Lung (tissue), 11 donors: ENCODE measurements at regions not wholly inside any gene's neighbourhood (a gene's known extent, or its start where the extent isn't known, plus 50 kb on each side); places are given as distances from the start of the nearest gene placed in this dataset.

Source experiments
- ATAC-seq: fragments of 200-7000 bp; cut with Tn5 transposase; one replicate; pipeline ENCODE4 v1.9.1; 2020; ENCODE audit warnings: moderate number of reproducible peaks; ENCODE audit not compliant: insufficient read depth, low FRiP score
- DNase-seq, 3 donors: peaks; one replicate each; pipeline ENCODE4 v3.0.0-alpha.2; 2013 to 2017
- H3K27ac ChIP-seq, 2 donors: one replicate each; pipeline ENCODE4 v1.5.1; 2013; ENCODE audit warnings: mild to moderate bottlenecking in 2 of 2, moderate library complexity in 2 of 2, control low read depth in 1 of 2, inconsistent platforms in 1 of 2, low read depth in 1 of 2, low read length in 1 of 2
- H3K27me3 ChIP-seq, 3 donors: one replicate each; pipeline ENCODE4 v1.5.1; 2013; ENCODE audit warnings: low read length in 2 of 3; ENCODE audit not compliant: control insufficient read depth in 3 of 3, insufficient read depth in 3 of 3
- H3K36me3 ChIP-seq, 4 donors: one replicate each; pipeline ENCODE4 v1.5.1; 2013; ENCODE audit warnings: low read length in 4 of 4, mild to moderate bottlenecking in 1 of 4, moderate library complexity in 1 of 4; ENCODE audit not compliant: control insufficient read depth in 4 of 4, insufficient read depth in 4 of 4
- H3K4me1 ChIP-seq, 5 donors: one replicate each; pipeline ENCODE4 v1.5.1; 2013; ENCODE audit warnings: low read length in 5 of 5, mild to moderate bottlenecking in 2 of 5, moderate library complexity in 1 of 5; ENCODE audit not compliant: control insufficient read depth in 5 of 5, insufficient read depth in 5 of 5
- H3K4me3 ChIP-seq: one replicate; pipeline ENCODE4 v1.5.1; 2013; ENCODE audit warnings: mild to moderate bottlenecking, control low read depth, moderate library complexity
- H3K9ac ChIP-seq, 2 donors: one replicate each; pipeline ENCODE4 v1.5.1; 2013; ENCODE audit warnings: low read length in 2 of 2, control low read depth in 1 of 2; ENCODE audit not compliant: insufficient read depth in 1 of 2
- H3K9me3 ChIP-seq, 4 donors: one replicate each; pipeline ENCODE4 v1.5.1; 2013; ENCODE audit warnings: low read length in 3 of 4, mild to moderate bottlenecking in 1 of 4, moderate library complexity in 1 of 4; ENCODE audit not compliant: control insufficient read depth in 4 of 4, insufficient read depth in 3 of 4
- CTCF ChIP-seq: IDR thresholded peaks from 2 replicates; pipeline ENCODE4 v1.5.1; 2012; ENCODE audit warnings: mild to moderate bottlenecking; ENCODE audit errors: control extremely low read depth, extremely low read depth
- WGBS, 2 donors: extraction: QIAGEN DNeasy Blood & Tissue Kit; methylation state at CpG; one replicate each; pipeline ENCODE4 v1.1.7; 2013; 5-methylcytosine and 5-hydroxymethylcytosine counted together
- donor health status: control.
- donor health status: control.
- donor health status: Bipolar disorder and iron deficiency.
- donor health status: healthy.
- donor health status: DM: yes; HTN: yes; CAD: no.

- no peak for ATAC-seq
These were observed 115.3 kb upstream of the RIOK3 start for GRCh38 chr18:23337599-23338444.

GRCh38 chr18:23340661-23341060 lies 112.4 kb upstream of the RIOK3 start:
- ATAC-seq (no peak), DNase-seq (peak; percentile 84 to 91 (median 90))
- Histone ChIP-seq H3K9me3 (no peaks in the 10 kb centered on the region), H3K27ac (no peak overlapping the region), H3K27me3 (no peaks in the 10 kb centered on the region), H3K4me1 (peaks cover 0 to 33% (median 3%) of the 10 kb centered on the region in 5 donors), H3K9ac (peak overlapping the region in 1 of 2 donors; percentile 63), H3K36me3 (no peaks in the 10 kb centered on the region), H3K4me3 (no peak overlapping the region)
- WGBS, 2 donors: 70 to 85% methylated on average over 9 of the region's 9 CpGs
- no peak for TF ChIP-seq CTCF

More at GRCh38 chr18:23337599-23338444, 115.3 kb upstream of the RIOK3 start:
- Histone ChIP-seq H3K4me1 (peaks cover 0 to 48% (median 3%) of the 10 kb centered on the region in 5 donors), H3K9me3 (no peaks in the 10 kb centered on the region), H3K27ac (no peak overlapping the region), H3K36me3 (no peaks in the 10 kb centered on the region), H3K27me3 (no peaks in the 10 kb centered on the region), H3K4me3 (no peak overlapping the region), H3K9ac (no peak overlapping the region)
- WGBS, 2 donors: 89 to 98% methylated on average over 3 of the region's 3 CpGs
- DNase-seq: peak; percentile 82 to 94 (median 93)
- TF ChIP-seq CTCF: no peak

GRCh38 chr18:23341383-23341782 lies 111.7 kb upstream of the RIOK3 start:
- H3K9me3 ChIP-seq: no peaks in the 10 kb centered on the region
- H3K27me3 ChIP-seq: no peaks in the 10 kb centered on the region
- peaks cover 0 to 30% (median 3%) of the 10 kb centered on the region in 5 donors for H3K4me1 ChIP-seq
- 83 to 88% methylated on average over 9 of the region's 9 CpGs for WGBS, 2 donors
- H3K9ac ChIP-seq: peak overlapping the region in 1 of 2 donors; percentile 20
- no peak for DNase-seq
- ATAC-seq: no peak
- no peak overlapping the region for H3K27ac ChIP-seq
- H3K36me3 ChIP-seq: no peaks in the 10 kb centered on the region
- H3K4me3 ChIP-seq: no peak overlapping the region
- TF ChIP-seq CTCF: no peak
